Fibroblast of lung (primary cell): ENCODE measurements at regions not wholly inside any gene's neighbourhood (a gene's known extent, or its start where the extent isn't known, plus 50 kb on each side); places are given as distances from the start of the nearest gene placed in this dataset.

Experiments
- EZH2 ChIP-seq: IDR thresholded peaks from 2 replicates; pipeline ENCODE4 v1.5.1; 2012; ENCODE audit warnings: low read length, control low read depth, mild to moderate bottlenecking; ENCODE audit errors: missing control alignments
- TF ChIP-seq, protein P1 (sequence below), 2 donors: IDR thresholded peaks in 1 of 2; conservative IDR thresholded peaks in 1 of 2; 1 replicate in 1 of 2; 2 replicates in 1 of 2; pipeline ENCODE4 v1.5.1; 2011 to 2012; ENCODE audit warnings: low read length in 2 of 2, control low read depth in 1 of 2, inconsistent platforms in 1 of 2, low read depth in 1 of 2, mild to moderate bottlenecking in 1 of 2

DNA sequence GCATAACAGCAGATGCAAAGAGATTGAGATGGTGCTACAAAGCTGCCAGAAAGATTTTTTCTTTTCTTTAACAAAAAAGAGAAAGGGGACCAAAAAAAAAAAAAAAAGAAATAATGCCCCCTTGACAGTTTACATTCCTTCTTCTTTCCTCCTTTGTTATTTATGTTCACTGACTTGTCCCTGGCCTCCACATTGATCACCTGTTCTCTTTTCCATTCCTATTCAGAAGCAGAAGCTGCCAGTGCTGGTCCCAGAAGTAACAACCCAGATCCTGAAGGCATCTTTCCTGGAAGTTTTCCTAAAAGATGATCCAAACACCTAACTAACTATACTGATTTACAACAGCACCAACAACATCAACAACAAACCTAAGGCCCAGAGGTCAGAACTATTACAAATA is 728.1 kb downstream of the KCNJ2 start:
- TF ChIP-seq, protein P1, sequence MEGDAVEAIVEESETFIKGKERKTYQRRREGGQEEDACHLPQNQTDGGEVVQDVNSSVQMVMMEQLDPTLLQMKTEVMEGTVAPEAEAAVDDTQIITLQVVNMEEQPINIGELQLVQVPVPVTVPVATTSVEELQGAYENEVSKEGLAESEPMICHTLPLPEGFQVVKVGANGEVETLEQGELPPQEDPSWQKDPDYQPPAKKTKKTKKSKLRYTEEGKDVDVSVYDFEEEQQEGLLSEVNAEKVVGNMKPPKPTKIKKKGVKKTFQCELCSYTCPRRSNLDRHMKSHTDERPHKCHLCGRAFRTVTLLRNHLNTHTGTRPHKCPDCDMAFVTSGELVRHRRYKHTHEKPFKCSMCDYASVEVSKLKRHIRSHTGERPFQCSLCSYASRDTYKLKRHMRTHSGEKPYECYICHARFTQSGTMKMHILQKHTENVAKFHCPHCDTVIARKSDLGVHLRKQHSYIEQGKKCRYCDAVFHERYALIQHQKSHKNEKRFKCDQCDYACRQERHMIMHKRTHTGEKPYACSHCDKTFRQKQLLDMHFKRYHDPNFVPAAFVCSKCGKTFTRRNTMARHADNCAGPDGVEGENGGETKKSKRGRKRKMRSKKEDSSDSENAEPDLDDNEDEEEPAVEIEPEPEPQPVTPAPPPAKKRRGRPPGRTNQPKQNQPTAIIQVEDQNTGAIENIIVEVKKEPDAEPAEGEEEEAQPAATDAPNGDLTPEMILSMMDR (conservative IDR thresholded peaks at IDR 0.05 in 1 of 2, IDR thresholded peaks at IDR 0.05 in 1 of 2; ENCODE audit: low read depth in 1 of 2, low read length in 2 of 2): no peak
- no peak for TF ChIP-seq EZH2
